ENCODE measurements at regions not wholly inside any gene's neighbourhood (a gene's known extent, or its start where the extent isn't known, plus 50 kb on each side); places are given as distances from the start of the nearest gene placed in this dataset.

GRCh38 chr2:71999580-71999979, 148.1 kb downstream of the CYP26B1 start:
- no peak for TF ChIP-seq ELF4 (IDR thresholded peaks at IDR 0.05)
- no peak for TF ChIP-seq PKNOX1 (IDR thresholded peaks at IDR 0.05)
- TF ChIP-seq NFRKB (IDR thresholded peaks at IDR 0.05), result no peak
- no peak for TF ChIP-seq FOXK2 (IDR thresholded peaks at IDR 0.05)
- TF ChIP-seq ZNF384 (IDR thresholded peaks at IDR 0.05), result no peak
- no peak for TF ChIP-seq FOXM1 (IDR thresholded peaks at IDR 0.05; ENCODE audit: borderline replicate concordance)
- TF ChIP-seq LEF1 (IDR thresholded peaks at IDR 0.05; ENCODE audit: borderline replicate concordance), result no peak
- TF ChIP-seq BHLHE40 (IDR thresholded peaks at IDR 0.05; ENCODE audit: borderline replicate concordance), result no peak
- TF ChIP-seq SP1 (IDR thresholded peaks at IDR 0.05), result no peak

Data from HEK293T (cell line).